Activated CD4-positive, alpha-beta T cell treated with anti-CD3 and anti-CD28 coated beads, Interleukin-2, amount 50 U/mL, for 48 hours (primary cell): ENCODE measurements at regions not wholly inside any gene's neighbourhood (a gene's known extent, or its start where the extent isn't known, plus 50 kb on each side); places are given as distances from the start of the nearest gene placed in this dataset.
A peak's percentile ranks its signal among the peaks of the same experiment; 100 is the strongest.
"Not testable (repeated sequence)": the region's sequence is repeated elsewhere in the genome, so short reads cannot be mapped to it uniquely, and the experiment has no call there.

Experiments
- DNase-seq, 2 experiments: peaks; one replicate each; pipeline ENCODE4 v3.0.0-alpha.2; 2020

- no peak for DNase-seq
Measured at GRCh38 chr6:3962291-3963280, 113.4 kb downstream of the FAM50B start.

- DNase-seq: no peak
Measured at GRCh38 chr6:3963426-3963825, 114.3 kb downstream of the FAM50B start.

DNA sequence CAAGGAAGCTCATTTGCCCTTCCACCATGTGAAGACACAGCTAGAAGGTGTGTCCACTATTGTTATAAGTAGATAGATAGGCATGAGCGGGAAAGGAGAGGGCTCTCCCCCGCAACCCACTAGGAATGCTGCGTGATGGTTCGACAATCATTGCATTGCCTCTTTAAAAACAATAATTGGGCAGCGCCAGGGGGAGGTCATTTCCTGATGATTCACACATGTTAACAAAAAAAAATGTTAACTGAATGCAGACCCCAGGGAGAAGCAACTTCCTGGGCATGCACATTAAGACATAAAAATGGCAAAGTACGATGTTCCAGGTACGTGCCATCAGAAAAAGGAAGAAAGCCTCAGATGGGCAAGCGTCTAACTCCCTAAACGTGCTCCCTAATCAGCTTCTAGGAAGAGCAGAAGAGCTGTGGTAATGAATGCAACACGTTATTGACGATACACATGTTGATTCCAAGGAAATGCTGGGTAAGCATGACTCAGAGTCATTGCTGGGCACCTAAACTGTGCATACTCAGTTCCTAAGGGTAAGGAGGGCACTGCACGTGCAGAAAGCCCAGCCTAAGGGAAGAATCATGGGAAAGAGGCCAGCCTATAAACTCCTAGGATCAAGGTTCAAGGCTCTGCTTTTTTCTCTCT is 113.7 kb downstream of the FAM217A start:
- no peak for DNase-seq

GRCh38 chr6:3966426-3966825 is 112.5 kb downstream of the FAM217A start:
- DNase-seq: no peak

DNA sequence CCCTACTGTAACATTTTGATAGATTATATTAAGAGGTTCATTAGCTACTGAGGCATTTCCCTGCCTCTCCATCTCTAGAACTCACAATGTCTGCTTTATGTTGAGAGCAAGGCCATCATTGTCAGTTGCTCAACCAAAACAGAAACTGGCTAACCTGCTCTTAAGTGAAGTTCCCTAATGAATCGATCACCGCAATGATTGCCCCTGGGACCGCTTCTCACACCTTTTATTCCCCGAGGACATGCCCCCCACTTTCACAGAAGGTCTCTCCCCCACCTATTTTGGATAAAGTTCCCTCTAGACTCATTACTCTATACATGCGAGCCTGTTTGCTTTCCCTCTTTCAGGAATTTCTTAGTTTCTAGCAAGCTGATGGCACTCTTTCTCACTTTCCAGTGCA is 108.8 kb downstream of the FAM217A start:
- DNase-seq: no peak

DNA sequence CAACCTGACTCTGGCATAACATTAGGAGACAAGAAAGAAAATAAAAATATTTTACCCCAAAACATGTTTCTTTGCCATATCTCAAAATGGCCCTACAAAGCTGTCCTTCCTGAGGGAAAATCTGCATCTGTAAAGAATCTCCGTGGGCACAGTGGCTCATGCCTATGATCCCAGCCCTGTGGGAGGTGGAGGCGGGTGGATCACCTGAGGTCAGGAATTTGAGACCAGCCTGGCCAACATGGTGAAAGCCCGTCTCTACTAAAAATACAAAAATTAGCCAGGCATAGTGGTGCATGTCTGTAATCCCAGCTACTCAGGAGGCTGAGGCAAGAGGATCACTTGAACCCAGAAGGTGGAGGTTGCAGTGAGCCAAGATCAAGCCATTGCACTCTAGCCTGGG is 105.8 kb downstream of the FAM217A start:
- not testable (repeated sequence) for DNase-seq

DNA sequence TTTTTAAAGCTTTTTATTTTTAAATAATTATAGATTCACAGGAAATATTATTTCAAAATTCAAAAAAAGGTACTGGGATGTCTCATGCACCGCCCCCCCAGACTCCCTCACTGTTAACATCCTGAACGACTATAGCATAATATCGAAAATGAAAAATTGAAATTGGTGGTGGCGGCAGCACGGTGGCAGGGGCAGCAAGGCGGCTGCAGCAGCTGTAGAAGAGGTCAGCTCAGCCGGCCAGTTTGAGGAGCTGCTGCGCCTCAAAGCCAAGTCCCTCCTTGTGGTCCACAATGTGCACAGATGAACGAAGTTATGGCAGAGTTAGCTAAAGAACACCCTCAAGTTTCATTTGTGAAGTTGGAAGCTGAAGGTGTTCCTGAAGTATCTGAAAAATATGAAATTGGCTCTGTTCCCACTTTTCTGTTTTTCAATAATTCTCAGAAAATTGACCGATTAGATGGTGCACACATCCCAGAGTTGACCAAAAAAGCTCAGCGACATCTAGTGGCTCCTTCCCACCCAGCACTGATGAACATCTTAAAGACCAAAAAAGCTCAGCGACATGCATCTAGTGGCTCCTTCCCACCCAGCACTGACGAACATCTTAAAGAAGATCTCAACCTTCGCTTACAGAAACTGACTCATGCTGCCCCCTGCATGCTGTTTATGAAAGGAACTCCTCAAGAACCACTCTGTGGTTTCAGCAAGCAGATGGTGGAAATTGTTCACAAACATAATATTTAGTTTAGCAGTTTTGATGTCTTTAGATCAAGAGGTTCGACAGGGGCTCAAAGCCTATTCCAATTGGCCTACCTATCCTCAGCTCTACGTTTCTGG is 100.8 kb downstream of the FAM217A start:
- peak; percentile 24 to 47 for DNase-seq

GRCh38 chr6:3978966-3979365 is 100.0 kb downstream of the FAM217A start:
- not testable (repeated sequence) for DNase-seq

GRCh38 chr6:3981917-3982316 is 97.0 kb downstream of the FAM217A start:
- DNase-seq: no peak

DNA sequence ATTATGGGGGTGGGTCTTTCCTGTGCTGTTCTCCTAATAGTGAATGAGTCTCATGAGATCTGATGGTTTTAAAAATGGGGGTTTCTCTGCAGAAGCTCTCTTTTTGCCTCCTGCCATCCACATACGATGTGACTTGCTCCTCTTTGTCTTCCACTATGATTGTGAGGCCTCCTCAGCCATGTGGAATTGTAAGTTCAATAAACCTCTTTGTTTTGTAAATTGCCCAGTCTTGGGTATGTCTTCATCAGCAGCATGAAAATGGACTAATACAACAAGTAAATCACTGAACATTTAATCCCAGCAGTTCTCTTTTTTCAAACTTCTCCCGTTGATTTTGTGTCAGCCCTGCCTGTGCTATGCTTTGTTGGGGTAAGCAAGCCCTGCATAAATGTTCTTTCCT is 95.2 kb downstream of the FAM217A start:
- no peak for DNase-seq

- DNase-seq: no peak
Measured at GRCh38 chr6:3984494-3984893, 94.4 kb downstream of the FAM217A start.

DNA sequence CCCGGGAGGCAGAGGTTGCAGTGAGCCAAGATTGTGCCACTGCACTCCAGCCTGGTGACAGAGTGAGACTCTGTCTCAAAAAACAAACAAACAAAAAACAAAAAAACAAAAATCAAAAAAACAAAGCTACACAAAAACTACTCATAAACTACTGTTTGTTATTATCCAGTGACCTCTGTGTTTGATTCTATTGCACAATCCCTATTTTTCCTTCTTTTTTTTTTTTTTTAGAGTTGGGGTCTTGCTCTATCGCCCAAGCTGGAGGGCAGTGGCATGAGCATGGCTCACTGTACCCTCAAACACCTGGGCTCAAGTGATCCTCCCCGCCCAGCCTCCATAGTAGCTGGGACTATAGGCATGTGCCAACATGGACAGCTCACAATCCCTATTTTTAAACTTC is 92.7 kb downstream of the FAM217A start:
- DNase-seq: no peak

- DNase-seq: no peak
Measured at GRCh38 chr6:3987053-3987452, 91.9 kb downstream of the FAM217A start.

DNA sequence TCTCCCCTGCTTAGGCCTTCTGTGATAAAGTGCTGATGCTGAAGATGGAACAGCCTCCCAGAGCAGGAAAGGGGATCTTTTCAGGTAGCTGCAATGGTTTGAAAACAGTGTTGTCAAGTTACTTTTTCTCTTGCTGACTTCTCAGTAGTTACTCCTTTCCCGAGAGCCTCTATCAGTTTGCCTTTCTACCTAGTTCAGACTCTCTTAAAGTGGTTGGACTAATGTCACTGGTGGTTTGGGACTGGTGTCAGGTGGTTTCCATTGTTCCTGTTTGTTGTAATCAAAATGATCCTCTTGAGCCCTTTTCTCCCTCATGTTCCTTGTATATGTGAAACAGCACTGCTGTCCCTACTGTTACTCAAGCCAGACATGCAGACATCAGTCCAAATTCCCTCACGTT is 91.4 kb downstream of the FAM217A start:
- DNase-seq: no peak

GRCh38 chr6:3990692-3991491 is 88.0 kb downstream of the FAM217A start:
- peak; percentile 81 to 85 for DNase-seq

GRCh38 chr6:3991941-3992340 is 87.0 kb downstream of the FAM217A start:
- no peak for DNase-seq

DNA sequence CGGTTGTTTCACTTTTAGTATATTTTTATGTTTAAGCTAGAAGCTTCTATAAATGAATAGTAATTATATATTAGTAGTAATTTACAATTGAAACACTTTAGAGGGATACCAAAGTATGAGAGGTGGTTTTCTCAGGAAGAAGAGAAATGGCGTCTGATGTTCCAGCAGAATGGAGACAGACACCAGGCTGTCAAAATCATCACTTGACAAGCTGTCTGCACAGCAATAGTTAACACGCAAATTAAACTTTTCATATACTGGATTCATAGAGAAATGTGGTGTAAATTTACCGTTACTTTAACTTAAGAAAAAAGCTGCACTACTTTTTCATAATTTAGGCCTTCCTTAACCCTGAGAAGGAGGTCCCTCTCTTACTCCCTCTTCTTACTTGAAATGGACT is 82.6 kb downstream of the FAM217A start:
- DNase-seq: no peak

GRCh38 chr6:3997177-3997770 is 81.7 kb downstream of the FAM217A start:
- DNase-seq: no peak

DNA sequence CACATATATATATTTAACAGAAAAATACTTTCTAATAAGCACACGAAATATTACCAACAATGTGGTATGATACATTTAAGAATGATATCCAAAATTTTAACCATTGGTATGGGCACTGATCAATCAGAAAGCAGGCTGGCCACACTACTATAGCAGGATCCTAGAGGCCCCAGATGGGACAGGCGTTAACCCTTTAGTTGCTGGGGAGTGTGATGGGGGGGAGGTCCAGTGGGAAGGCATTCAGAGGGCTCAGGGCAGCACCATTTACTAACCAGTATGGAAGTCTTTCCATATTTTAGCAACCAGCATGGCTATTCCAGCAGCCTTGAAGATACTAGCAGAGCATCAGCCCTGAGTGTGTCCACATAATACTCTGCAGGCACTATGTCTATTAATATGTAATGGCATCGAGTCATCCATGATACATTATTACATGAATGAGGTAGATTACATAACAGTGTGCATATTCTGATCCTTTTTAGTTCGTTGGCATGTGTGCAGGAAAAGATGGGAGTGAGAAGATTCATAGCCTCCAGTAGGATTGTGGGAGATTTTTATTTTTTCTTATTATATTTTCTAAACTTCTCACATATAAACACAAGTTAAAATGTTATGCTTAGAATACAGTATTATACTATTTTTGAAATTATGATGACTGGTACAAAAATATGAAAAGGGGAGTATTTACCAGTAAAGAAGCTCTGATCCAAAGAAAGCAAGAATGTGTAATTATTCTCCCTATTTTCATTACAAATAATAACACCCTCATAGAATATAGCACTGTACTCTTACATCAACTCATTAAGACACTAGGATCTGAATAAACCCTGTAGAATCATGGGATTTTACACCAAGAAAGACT is 78.9 kb downstream of the FAM217A start:
- no peak for DNase-seq

DNA sequence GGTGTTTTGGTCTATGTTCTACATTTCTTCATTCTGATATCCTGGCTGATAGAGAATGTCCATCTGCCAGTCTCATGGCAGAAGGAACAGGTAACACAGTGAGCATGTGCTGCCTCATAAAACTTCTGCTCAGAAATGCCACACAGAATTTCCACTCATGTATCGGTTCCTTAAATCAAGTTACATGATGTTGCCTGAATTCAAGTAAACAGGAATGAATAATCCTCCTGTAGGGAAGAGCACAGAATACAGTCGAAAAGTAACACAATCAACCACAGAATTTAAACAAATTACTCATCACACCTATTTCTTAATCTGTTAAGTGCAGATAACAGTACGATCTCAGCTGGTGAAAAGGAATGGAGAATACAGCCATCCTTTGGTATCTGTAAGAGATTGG is 74.7 kb downstream of the FAM217A start:
- DNase-seq: no peak
